Kasumi-1 (cell line): ENCODE measurements at regions not wholly inside any gene's neighbourhood (a gene's known extent, or its start where the extent isn't known, plus 50 kb on each side); places are given as distances from the start of the nearest gene placed in this dataset.

Source experiments
- DNase-seq, 2 experiments: peaks; one replicate each; lab custom pipeline; 2025; lab: John Stamatoyannopoulos, UW

DNA sequence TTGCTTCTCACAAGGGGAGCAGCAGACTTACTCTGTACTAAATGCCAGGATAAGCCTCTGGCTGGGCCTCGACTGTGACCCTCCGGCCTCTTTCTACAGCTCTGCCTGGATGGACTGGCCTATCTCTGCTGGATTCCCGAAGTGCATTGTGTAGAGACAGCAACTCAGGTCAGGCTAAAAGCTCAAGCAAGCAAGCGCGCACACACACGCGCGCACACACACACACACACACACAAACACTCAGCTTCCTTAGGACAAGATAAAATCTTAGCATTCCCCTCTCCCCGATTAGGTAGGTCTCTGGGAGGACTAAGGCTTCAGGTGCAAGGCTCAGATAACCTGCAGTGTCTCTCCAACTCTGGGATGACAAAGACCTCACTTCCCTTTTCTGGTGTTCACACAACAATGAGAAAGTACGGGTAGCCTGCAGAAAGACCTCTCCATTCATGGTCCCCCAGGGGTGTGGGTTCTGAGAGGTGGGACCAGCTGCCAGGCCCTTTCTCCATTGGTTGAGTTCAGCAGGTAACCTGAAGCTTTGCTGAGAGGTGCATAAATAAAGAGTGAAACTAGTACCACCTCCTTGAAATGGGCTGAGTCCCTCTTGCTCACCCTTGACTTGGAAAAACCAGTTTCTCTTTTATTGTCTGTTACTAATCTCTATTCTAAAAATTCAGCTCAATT is 155.1 kb upstream of the CAMK1G start:
- no peak for DNase-seq

DNA sequence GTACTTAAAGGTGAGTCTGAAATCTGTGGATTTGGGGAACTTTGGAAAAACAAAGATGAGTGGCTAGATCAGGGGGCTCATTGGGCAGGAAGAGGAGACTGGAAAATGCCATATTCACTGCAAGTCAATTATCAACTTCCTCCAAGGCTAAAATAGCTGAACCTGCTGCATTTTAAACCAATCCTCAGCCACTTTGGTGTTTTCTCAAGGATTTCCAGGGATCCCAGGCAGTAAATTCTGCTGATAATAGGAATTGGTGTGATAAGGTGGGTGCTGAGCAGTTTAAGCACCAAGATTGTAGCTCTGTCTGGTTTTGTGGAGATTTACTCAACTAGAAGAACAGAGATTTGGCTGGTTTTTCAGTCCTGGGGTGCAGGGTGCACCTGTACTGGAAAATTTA is 153.9 kb upstream of the CAMK1G start:
- no peak for DNase-seq

DNA sequence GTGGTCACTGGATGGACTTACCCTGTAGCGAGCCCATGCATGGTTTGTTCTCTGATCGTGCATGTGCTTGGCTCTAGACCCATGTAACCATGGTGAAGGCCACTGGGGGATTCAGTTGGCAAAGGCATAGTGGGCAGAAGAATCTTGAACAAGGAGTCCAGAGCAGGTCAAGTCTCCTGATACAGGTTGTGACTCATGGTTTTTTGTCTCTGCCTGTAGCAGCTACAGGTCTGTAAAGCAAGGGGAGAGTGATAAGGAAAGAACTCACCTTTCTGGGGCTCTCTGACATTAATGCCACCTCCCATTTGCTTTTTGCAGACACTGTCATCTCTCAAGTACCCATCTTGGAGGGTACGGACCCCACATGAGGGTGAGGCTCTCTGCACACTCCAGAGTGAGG is 153.4 kb upstream of the CAMK1G start:
- no peak for DNase-seq

DNA sequence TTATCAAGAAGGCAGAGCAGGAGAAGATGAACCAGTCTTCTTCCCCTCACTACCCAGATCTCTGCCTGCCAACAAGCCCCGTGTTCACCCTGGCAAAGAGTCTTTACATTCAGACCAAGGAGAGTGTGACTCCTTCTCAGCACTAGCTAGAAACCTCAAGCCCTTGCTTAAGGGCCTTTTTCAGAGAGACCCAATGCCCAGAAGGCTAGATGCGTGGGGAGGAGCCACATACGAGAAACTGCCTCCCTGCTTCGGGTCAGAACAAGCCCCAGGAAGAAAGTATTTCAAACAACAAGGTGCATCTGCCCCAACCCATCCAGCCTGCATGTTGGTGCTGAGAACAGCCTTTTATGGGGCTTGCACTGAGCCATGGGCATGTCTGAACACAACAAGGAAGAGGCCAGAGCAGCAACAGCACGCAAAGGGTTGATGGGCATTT is 152.7 kb upstream of the CAMK1G start:
- no peak for DNase-seq

DNA sequence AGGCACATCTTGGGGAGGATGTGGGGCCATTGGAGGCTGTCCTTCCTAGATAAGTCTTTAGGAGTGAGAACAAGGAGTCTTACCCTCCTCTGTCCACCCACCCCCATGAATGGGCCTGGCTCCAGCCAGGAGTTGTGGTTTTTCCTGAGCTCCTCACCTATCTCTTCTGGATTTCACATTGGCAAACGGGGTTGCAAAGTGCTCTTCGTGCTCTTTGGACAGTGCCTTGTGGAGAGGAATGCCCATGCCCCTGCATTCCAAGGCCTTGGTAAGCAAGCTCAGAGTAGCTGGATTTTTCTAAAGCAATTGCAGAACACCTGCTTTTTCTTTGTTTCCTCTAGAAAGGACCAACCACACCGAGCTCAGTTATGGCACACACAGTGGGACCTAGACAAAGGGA is 152.1 kb upstream of the CAMK1G start:
- DNase-seq: no peak

DNA sequence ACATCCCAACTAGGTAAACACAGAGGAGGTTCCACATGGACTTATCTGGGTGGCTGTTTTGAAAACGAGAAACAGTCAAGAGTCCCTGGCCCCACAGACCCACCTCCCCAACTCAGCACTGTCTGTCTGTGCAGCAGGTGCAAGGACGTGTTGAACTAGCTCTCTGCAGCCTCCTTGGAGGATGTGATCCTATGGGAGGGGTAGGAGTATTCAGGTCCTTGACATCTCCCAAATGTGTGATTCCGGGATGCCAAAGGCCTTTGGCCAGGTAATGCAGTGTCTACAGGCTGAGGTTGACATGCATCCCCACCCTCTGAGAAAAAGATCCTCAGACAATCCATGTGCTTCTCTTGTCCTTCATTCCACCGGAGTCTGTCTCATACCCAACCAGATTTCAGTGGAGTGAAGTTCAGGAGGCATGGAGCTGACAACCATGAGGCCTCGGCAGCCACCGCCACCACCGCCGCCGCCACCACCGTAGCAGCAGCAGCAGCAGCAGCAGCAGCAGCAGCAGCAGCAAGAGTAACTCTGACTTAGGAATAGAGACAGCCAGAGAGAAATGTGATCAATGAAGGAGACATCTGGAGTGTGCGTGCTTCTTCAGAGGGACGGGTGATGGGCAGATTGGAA is 151.6 kb upstream of the CAMK1G start:
- DNase-seq: no peak

DNA sequence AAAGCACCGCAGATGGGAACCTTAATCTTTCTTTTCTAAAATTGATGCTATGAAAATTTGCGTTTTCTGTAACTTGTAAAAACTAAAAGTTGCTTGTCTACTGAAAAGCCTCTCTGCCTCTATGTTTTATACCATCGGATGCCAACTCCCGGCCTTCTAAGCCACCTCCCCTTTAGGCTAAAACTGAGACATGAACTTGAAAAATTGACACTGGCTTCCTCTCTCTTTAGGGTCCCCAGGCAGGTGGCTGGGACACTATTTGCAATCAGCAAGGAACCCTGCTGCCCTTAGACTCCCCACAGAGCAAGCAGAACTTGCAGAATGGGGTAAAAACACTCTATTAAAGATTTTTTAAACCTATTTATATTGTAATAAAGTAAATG is 151.1 kb upstream of the CAMK1G start:
- DNase-seq: no peak

DNA sequence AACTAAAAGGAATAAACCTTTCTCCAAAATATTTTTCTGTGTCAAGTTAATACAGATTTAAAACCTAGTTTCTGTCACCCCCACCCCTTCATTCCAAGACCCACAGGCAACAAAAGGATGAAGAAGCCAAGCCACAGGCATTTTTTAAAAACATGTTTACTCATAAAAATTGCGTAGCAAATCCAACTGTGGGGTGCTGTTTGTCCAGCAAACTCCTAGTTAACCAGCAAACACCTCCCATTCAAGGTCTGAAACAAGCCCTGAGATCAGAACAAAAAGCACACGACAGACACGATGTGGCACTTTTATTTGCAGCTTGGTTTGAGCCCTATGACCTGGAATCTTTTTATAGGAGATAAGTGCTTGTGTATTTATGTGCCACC is 149.9 kb upstream of the CAMK1G start:
- DNase-seq: no peak

DNA sequence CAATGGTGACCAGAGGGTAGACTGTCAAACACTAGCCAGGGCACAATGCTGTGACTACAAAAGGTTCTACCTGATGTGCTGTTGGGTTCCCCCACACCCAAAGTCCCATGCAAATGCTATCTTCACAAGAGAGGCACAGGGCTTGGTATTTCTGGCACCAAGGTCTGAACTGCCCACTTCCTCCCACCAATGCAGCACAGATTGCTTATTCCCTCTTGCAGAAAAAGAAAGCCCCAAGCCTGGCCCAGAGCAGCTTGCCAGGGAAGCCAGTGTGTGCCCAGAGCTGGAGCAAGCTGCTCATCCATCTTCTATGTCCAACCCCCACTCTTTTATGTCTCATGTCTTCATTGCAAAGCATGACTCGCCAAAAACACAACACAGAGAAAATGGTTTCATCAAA is 149.4 kb upstream of the CAMK1G start:
- no peak for DNase-seq

DNA sequence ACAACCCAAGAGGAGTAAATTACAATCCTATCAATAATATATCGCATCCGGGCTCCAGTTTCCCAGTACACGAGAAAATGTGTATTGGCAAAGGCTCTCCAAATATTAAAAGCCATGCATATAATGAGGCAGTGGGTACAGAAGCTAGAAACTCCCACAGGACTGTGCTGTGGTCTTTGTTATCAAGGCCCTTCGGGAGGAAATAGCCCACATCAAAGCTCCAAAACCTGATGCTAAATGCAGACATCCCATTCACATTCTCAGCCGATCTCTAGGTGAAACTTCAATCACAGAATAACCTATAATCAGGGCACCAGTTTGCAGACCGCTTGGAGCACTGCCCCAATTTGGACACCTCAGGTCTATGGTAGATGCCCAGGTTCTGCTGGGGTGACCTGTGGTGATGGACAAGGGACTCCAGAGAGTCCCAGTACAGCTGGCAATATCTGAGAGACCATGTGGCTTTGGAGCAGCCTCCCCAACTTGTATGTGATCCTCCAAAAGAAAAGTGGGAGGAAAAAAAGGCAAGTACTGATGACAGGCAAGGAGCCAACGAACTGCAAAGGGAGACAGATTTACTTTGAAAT is 148.8 kb upstream of the CAMK1G start:
- DNase-seq: no peak

DNA sequence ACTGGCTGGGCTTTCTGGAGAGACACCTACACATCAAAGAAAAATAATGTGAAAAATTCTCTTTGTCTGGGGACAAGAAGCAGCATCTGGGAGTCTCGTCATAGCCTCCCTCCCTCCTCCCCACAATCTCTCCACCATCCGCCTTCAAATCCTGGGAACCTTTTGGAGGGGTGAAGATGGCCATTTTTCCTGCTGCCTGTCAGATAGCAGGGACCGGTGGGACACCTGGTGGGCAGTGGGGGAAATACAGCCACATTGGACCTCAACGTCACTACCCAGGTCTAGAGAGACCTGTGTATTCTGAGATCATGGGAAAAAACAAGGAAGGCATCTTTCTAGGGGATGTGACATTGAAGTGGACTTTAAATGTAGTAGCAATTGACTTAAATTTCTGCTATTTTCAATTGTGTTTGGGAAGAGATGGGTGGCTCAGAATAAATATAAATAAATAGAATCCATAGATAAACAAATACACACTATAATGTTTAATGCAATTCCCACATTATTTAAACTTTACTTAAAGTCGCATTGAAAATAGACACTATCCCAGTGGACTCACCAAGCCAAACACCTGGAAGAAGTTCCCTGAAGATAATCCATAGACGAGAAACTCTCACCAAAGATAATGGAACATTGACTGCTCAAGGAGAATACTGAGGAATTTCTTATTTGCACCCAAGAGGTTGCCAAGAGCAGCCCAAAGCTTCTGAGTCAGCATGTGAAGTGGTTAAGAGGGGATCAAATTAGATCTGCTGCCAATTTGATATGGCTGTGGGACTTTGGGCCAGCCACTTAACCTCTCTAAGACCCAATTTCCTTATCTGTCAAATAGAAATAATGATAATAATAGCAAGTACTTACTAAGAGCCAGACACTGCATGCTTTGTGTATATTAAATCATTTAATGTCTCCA is 147.6 kb upstream of the CAMK1G start:
- DNase-seq: peak; percentile 15 to 32

DNA sequence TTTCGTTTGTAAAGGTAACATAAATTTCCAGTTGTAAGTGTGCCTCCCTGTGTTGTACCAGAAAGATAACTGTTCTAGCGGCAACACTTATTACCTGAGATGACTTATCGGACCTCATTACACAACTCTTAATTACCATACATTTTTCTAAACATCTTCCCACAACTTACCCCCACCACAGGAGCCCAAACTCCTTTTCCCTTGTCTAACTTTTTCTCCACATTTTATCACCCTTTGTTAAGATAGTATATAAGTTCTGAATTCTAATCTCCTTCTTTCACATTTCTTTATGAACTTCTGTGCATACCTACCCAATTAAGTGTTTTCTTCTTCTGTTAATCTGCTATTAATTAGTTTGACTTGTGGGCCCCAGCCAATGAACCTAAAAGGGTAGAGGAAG is 143.7 kb upstream of the CAMK1G start:
- DNase-seq: no peak

DNA sequence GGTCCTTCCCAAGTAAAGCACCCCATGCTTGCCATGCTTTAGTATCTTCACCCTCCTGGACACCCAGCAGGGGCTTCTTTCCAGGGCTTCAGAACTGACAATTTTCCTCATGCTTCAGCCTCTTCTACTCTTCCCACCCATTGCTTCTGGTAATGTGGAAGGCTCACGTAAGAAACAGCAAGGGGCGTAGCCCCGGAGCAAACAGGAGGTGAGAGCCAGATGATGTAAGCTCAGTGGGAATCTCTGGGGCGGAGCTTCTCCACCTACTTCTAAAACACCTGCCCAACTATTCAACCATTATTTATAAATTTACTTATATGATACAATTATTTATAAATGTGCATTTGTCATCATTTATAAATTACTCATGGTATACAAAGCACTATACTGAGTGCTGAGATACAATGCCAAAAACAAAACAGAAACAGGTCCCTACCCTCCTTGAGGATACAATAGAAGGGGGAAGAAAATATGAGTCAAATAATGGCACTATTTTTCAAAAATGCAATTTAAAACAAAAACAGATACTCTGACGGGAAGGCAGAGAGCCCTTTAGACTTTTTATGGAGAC is 140.1 kb upstream of the CAMK1G start:
- DNase-seq: no peak

DNA sequence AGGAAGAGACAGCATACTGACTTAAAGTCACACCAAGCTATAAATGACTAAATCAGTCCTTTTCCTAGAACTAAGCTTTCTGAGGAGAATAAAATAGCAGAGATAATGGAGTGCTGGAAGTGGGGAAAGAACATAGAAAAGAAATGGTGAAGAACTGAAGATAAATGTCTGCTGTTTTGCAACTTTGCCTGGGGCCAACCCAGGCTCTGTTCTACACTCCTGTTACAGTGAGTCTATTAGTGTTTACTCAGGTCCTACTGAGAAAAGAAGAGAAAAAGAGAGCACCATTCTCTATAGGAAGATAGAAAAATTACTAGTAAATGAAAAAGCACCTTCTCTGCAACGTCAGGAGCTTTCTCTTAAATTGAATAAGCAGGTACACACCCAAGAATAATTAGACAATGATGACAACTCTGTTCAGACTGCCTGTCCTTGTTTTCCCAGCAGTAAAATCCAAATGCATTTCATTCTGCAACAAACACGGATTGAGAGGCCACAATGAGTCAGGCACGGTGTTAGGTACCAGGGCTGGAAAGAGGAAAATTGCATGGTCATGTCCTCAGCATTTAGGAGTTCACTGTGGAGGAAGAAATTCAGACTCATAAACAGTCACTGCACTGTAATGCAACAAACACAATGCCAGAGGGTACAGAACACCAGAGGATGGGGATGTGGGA is 139.4 kb upstream of the CAMK1G start:
- no peak for DNase-seq

DNA sequence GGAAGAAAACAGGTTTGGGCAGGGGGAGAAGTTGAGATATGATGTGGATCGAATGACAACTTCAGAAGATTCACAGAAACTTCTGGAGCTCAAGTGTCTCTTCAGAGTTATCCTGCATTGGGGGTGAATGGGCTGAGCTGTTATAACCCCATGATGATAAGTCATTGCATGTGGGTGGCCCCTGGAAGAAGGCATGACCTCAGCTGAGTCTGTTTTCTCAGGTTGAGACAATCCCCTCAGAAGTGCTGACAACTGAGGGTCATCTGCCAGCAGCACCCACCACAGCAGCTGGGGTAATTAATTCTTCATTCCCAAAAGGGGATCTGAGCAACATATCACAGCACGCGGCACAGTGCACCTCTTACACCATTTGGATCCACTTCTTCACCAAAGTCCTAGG is 138.6 kb upstream of the CAMK1G start:
- no peak for DNase-seq

DNA sequence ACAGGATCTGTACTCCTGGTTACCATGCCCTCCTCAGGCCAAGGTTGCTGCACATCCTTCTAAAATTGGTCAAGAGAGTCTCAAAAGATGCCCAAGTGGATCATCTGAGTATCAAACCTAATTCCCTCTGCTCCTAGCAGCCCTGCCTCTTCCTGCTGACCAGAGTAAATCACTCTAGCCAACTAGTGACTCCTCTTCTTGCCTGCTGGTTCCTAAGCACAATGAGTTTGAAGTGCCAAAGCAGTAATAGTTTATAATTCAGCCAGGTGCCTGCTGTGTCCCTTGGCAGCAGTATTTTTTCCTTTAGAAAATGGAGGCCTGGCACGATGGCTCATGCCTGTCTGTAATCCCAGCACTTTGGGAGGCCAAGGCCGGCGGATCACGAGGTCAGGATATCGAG is 137.9 kb upstream of the CAMK1G start:
- DNase-seq: no peak

DNA sequence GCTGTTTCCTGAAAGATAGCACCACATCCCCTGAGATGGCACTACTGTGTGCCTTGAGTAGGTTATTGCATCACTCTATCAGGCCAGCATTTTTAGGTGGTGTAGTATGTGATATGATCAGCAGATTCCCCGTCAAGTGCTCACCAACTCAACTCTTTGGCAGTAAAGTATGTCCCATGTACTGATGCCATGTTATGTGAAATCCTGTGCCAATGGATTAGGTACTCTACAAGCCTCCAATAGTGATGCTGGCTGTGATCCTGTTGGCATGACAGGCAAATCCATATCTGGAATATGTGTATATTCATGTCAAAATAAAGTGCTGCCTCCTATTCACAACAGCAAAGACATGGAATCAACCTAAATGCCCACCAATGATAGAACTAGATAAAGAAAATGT is 137.2 kb upstream of the CAMK1G start:
- DNase-seq: no peak

DNA sequence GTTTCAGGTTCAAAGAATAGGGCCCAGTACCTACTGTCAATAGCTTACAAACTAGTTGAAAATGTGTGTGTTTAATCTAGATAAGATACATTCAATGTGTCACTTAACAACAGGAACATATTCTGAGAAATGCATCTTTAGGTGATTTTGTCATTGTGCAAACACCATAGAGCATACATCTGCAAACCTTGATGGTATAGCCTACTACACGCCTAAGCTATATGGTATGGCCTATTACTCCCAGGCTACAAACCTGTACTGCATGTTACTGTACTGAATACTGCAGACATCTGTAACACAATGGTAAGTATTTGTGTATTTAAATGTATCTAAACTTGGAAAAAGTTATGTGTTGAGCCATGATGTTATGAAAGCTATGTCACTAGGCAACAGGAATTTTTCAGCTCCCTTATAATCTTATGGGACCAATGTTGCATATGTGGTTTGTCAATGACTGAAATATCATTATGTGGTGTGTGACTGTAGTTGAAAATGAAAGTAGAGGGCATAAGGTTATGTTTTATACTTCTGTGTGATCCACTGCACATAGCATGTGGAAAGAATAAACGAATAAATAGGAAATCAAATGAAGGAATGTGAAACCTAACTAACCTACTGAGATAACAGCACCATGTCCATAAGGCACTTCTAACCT is 129.0 kb upstream of the CAMK1G start:
- DNase-seq: no peak

DNA sequence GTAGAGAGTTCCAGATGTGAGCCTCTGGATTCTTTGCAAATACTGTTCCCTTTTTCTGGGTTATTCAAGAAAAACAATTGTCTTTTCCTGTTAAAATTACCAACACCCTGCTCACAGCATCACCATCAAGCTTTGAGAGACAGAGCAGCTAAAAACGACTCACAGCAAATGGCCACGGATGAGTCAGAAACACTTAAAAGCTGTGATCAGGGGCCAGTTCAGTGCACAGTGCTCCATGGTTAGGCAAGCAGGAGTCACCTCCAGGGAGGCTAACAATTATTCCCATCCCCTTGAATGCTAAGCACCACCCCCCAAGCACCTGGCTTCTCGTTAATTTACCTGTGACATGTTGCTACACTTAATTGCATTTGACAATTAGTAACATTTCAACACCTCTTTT is 128.4 kb upstream of the CAMK1G start:
- DNase-seq: no peak

DNA sequence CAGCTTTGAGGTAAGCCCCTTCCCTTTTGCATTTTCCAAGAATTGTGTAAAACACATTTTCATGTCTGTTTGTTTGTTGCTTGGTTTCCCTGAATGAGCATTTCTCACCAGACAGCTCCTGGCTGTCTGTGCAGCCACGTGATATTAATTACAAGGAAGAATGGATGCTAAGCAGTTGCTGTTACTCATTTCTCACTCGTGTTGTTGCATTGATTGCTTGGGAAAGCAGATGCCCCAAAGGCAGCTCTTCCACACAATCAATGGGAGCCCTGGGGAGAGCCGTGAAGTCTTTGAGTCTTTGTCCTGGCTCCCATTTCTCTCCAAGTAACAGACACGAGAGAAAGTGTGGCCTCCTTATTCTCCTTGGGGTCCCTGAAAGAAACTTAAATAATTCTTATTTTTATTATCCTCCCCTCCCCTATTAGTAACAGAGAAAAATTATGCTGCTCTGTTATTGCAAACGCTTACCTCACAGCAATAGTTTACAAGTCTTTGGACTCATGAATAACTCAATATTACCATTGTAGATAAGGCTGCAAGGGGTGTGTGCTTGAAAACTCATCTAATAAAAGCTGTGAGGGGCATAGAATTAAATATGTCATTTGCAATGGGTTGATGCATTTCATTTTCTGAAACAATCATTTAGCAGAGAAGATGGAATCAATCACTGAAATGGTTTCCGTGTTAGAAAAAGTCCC is 127.7 kb upstream of the CAMK1G start:
- no peak for DNase-seq

DNA sequence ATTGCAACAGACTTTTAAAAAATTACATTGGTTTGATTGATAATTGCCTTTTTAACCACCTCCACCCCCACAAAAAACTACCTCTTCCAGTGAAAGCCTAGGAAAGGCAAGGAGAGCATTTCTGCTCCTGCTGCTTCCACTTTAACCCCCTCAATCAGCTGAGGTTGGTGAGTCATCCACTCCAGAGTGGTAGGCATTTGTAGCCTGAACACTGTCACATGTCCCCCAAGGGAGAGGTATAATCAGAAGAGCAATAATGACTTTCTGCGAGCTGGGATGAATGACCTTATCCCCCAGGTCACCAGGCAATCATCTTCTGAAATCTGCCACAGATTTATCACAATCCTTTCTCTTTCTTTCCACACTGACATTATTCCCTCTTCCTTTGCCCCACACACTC is 126.6 kb upstream of the CAMK1G start:
- no peak for DNase-seq
